ENCODE measurements at regions not wholly inside any gene's neighbourhood (a gene's known extent, or its start where the extent isn't known, plus 50 kb on each side); places are given as distances from the start of the nearest gene placed in this dataset.
"Not testable (repeated sequence)": the region's sequence is repeated elsewhere in the genome, so short reads cannot be mapped to it uniquely, and the experiment has no call there.

- no peak for DNase-seq (ENCODE audit: low read depth, low spot score)
Observed at GRCh38 chr15:35282965-35283496, 197.9 kb upstream of the NANOGP8 start.

GRCh38 chr15:35281515-35281914 lies 196.4 kb upstream of the NANOGP8 start:
- no peak for DNase-seq (ENCODE audit: low read depth, low spot score)

GRCh38 chr15:35279811-35280210 lies 194.7 kb upstream of the NANOGP8 start:
- no peak for DNase-seq (ENCODE audit: low read depth, low spot score)

DNA sequence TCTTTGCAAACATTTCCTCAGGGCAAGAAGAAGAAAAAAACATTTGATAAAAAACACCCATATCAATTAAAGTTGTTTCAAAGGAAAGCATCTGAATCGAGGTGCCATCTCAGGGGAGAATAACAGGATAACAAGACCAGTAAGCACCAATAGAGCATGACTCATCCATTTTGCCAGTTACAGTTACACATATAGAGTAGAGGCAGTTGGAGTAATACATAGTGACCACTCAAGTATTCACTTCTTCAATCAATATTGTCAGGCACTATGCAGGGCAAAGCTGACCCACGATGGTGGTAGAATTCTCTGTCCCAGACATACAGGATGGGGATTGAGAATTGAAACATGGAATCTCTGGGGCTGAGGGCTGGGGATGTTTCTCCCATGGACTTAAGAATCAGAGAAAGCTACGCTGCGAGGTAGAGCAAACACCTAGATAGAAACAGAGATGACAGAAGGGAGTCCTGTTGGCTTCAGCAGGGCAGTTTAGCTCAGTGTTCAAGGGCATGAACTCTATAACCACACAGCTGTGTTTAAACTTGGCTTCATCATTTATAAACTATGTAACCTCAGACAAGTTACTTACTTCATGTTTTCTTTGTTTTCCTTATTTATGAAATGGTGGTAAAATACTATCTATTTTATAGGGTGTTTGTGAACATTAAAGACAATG lies 186.4 kb upstream of the NANOGP8 start:
- no peak for DNase-seq (ENCODE audit: low read depth, low spot score)

DNA sequence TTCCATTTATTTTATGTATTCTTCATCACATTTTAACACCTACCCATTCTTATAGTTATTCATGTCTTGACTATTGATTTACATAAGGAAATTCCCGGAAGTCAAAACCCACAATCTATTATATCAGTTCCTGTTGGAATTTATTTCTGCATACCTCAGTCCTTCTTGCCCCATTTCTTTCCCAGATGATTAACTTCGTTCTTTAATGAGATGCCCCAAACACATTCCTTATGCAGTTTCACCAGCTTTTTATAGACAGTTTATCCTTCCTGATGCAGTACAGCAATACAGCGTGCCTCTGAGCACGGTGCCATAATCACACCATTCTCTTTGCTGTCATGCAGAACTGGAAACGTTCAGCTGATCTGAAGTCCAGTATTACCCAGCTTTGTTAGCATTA lies 175.8 kb upstream of the NANOGP8 start:
- no peak for DNase-seq (ENCODE audit: low read depth, low spot score)

DNA sequence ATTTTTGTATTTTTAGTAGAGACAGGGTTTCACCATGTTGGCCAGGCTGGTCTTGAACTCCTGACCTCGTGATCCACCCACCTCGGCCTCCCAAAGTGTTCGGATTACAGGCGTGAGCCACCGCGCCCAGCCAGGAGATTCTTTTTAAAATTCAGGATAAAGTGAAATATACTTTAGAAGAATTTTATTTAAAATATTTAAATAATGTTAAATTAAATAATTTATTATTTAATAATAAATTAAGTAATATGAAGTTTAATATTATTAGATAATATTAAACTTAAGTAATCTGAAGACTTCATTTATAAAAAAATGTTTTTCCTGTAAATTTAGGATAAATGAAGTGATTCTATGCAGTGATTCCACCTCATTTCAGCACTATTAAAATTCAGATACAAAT lies 175.2 kb upstream of the NANOGP8 start:
- DNase-seq (ENCODE audit: low read depth, low spot score): not testable (repeated sequence)

- DNase-seq (ENCODE audit: low read depth, low spot score): no peak
Observed at GRCh38 chr15:35256551-35256950, 171.5 kb upstream of the NANOGP8 start.

DNA sequence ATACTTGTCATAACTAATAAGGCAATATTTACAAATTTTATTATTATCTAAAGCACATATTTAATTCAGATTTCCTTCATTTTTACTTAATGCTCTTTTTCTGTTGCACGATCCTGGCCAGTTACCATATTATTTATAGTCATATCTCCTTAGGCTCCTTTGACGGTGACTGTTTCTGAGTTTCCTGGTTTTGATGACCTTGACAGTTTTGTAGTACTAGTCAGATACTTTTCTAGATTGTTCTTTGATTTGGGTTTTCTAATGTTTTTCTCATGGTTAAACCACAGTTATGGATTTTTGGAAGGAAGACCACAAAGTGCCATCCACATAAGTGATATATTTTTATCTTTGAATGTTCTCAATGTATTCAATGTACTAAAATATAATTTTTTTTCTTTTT lies 171.0 kb upstream of the NANOGP8 start:
- no peak for DNase-seq (ENCODE audit: low read depth, low spot score)

GRCh38 chr15:35254908-35255307 lies 169.8 kb upstream of the NANOGP8 start:
- not testable (repeated sequence) for DNase-seq (ENCODE audit: low read depth, low spot score)

DNA sequence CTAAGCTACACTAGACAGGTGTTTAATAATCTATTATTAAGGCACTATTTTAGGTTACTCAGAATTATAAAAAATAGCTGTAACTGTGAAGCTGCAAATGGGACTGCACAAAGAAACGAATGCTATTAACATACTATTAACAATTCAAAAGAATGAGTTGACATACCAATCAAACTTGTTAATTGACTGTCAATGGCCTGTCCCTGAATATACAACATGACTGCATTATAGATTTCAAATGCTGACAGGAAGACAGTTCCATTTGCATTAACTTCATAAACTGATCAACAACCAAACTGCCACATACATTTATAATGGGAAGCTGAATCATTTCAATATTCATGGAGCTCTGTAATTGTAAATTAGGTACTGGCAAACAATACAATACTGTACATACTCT lies 169.0 kb upstream of the NANOGP8 start:
- DNase-seq (ENCODE audit: low read depth, low spot score): no peak

DNA sequence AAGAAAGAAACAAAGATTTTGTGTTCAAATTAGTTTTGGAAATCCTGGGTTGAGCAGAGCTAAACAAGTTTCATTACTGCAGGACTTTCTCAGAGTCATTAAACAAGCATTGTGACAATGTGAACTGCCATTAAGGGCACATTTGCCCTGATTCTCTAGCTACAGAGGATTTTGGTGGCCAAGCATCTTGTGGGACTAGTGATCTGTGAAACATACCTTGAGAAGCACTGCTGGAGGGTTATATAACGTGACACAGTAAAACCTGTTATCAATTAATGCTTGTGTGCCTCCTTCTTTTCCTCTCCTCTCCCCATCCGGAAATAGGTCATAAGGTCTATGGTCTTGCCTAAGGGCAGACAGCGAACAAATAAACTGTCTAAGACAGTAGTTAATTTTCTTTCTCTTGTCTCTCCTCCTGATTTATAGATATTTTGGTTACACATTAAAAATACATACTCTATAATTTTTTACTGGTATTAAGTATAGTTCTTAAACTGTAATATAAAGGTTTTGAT lies 167.3 kb upstream of the NANOGP8 start:
- no peak for DNase-seq (ENCODE audit: low read depth, low spot score)

- DNase-seq (ENCODE audit: low read depth, low spot score): no peak
Observed at GRCh38 chr15:35247150-35247549, 162.1 kb upstream of the NANOGP8 start.

DNA sequence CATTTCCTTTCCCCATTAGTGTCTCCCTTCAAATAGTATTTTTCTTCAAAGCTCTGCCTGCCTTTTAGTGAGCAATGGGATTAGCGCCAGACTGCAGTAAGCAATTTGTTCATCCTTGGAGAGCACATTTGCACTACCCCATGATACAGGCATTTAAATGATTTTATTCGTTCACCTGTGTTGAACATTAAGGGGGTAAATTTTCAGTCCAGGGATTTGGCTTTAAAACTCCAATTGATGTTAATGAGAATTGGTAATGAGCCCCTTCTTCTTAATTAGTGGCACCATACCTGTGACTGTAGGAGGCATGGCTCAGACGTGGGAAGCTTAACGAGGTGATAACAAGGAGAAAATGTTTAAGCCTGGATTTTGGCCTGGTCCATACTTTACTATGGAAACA lies 161.4 kb upstream of the NANOGP8 start:
- no peak for DNase-seq (ENCODE audit: low read depth, low spot score)

DNA sequence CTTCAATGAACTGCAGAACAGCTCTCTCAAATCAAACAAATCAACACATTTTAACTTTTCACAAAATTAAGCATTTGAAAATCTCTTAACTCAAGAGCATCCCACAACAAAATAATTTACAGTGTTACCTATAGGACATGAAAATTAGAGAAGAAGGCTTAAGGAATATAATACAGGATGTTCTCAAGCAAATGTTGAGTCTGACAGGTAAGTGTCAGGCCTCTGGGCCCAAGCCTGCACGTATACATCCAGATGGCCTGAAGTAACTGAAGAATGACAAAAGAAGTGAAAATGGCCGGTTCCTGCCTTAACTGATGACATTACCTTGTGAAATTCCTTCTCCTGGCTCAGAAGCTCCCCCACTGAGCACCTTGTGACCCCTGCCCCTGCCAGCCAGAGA lies 160.6 kb upstream of the NANOGP8 start:
- not testable (repeated sequence) for DNase-seq (ENCODE audit: low read depth, low spot score)

DNA sequence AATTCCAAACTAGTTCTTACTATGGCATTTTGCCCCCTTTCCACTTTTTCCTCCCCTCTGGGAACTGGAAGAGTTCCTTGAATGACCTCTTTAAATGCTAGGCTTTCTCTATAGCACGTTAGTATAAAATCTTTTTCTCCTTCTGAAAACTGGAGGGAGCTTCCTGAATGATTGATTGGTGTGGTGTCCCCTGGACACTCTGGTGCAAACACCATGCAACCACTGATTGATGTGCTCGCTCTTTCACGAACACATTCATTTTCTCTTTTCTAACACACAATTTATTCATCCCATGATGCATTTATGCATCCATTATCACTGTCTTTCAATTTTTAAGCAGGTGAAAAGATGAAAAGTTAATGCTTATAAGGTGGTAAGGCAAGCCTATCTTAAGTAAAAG lies 159.1 kb upstream of the NANOGP8 start:
- no peak for DNase-seq (ENCODE audit: low read depth, low spot score)

DNA sequence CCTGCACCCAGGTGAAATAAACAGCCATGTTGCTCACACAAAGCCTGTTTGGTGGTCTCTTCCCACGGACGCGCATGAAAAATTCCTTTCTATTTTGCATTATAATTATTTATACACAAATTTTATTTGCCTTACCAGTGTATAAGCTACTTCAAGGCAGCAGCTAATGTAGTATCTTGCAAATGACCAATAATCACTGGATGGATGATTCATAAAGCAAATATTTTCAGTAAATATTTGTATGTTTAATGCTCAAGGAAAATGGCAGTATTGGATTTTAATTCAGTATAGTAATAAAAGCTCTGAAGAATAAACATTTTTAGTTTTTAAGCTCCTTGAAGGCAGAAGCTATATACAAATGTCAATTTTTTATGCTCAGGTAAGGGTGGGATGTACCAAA lies 158.7 kb upstream of the NANOGP8 start:
- DNase-seq (ENCODE audit: low read depth, low spot score): no peak

GRCh38 chr15:35239693-35240092 lies 154.6 kb upstream of the NANOGP8 start:
- DNase-seq (ENCODE audit: low read depth, low spot score): not testable (repeated sequence)

DNA sequence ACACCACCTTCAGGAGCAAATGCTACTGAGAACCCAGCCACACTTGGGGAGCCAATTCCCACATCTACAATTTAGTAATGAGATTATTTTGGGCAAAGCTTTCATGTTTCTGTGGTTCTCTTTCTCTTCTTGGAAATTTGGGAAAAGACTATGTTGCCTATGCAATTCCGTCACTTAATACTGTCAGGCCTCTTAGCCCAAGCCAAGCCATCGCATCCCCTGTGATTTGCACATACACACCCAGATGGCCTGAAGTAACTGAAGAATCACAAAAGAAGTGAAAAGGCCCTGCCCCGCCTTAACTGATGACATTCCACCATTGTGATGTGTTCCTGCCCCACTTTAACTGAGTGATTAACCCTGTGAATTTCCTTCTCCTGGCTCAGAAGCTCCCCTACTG lies 153.4 kb upstream of the NANOGP8 start:
- DNase-seq (ENCODE audit: low read depth, low spot score): not testable (repeated sequence)

GRCh38 chr15:35229085-35229484 lies 144.0 kb upstream of the NANOGP8 start:
- no peak for DNase-seq (ENCODE audit: low read depth, low spot score)

DNA sequence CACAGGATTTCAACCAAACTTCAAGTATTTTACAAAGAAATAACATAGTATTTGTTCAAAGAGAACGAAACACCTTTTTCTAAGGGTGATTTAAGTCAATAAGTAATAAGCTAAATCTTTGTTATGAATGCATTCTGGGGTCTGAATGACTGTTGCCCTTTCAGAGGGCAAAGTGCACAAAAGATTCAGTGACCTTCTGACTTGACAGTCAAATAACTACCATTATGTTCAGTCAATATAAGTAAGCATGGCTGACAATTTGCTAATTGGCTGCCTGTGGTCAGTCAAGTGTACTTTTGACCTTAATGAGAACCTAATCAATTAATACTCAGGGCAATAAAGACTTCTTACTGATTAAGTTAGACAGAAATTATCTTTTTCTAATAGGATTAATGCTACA lies 133.1 kb upstream of the NANOGP8 start:
- no peak for DNase-seq (ENCODE audit: low read depth, low spot score)

DNA sequence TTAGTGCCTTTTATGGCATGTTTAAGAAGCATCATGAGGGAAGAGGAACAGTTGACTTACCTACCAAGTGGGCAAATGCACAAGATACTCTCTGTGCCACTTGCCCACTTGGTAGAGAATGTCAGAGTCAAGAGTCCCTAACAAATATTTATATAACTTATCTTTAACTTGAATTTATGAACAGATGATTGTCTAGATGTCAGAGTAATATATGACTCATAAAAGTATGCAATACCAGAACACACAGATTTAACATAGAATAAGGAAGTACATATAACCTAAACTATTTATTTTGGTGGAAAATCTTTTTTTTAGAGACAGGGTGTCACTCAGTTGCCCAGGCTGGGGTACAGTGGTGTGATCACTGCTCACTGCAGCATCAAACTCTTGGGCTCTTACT lies 130.0 kb upstream of the NANOGP8 start:
- DNase-seq (ENCODE audit: low read depth, low spot score): no peak

- no peak for DNase-seq (ENCODE audit: low read depth, low spot score)
Observed at GRCh38 chr15:35211240-35211902, 126.3 kb upstream of the NANOGP8 start.

DNA sequence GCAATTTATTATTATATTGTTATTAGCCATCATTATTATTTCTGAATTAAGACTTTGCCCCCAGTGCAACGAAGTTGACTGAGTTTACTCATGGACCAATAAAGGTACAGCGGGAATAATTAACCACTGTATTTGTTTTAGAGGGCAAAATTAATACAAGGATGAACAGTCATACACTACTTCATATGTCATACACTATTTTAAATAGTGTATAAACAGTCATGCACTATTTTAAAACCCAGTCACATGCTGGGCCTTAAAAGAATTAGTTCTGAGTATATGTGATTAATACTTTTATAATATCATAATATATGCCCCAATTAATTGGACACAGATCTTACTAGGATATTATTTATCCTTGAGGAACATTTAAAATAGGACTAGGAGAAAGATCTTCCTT lies 125.3 kb upstream of the NANOGP8 start:
- DNase-seq (ENCODE audit: low read depth, low spot score): no peak

Measured in brain pericyte (primary cell).